HUES64 (cell line): ENCODE measurements at regions not wholly inside any gene's neighbourhood (a gene's known extent, or its start where the extent isn't known, plus 50 kb on each side); places are given as distances from the start of the nearest gene placed in this dataset.

Source experiments
- H3K27ac ChIP-seq: 2 replicates; pipeline ENCODE4 v1.7.0; 2013; ENCODE audit warnings: low read depth, low read length, inconsistent platforms
- H3K27me3 ChIP-seq: 2 replicates; pipeline ENCODE4 v1.6.1; 2013; ENCODE audit warnings: mild to moderate bottlenecking, low read length; ENCODE audit not compliant: insufficient read depth
- H3K36me3 ChIP-seq: 2 replicates; pipeline ENCODE4 v1.6.1; 2013; ENCODE audit warnings: mild to moderate bottlenecking, low read length; ENCODE audit not compliant: insufficient read depth
- H3K4me1 ChIP-seq: 2 replicates; pipeline ENCODE4 v1.6.1; 2013; ENCODE audit warnings: mild to moderate bottlenecking, low read length, moderate library complexity; ENCODE audit not compliant: insufficient read depth
- H3K4me3 ChIP-seq: 2 replicates; pipeline ENCODE4 v1.5.1; 2013; ENCODE audit warnings: mild to moderate bottlenecking, low read length, moderate library complexity
- H3K9ac ChIP-seq: 2 replicates; pipeline ENCODE4 v1.6.1; 2013; ENCODE audit warnings: mild to moderate bottlenecking, low read depth, low read length
- H3K9me3 ChIP-seq: 2 replicates; pipeline ENCODE4 v1.6.1; 2013; ENCODE audit warnings: low read depth, low read length; ENCODE audit not compliant: insufficient read depth
- WGBS: fragments of 150-250, 120-280 bp; methylation state at CpG from one replicate; pipeline ENCODE4 v1.1.7; 2013; ENCODE audit warnings: missing lambda C conversion rate; 5-methylcytosine and 5-hydroxymethylcytosine counted together

DNA sequence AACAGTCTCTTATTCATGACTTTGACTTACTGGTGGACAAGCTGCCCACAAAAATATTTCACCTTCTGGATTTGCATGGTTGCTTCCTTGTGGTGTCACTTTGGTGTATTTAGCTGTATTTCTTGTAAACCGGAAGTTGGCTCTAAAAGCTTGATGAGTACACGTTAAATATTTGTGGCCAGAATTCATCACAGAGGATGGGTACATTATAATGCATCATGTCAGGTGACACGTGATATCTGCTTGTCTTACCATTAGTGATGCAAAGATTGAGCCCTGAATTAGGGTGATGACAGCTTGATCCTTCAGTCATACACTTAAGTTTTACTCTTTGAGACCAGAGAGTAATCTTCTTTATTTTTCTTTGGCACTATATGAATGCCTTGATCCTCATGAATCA lies 188.3 kb upstream of the RPS6KA3 start:
- no peaks in the 10 kb centered on the region for H3K27me3 ChIP-seq
- H3K36me3 ChIP-seq, result no peaks in the 10 kb centered on the region
- no peak overlapping the region for H3K4me3 ChIP-seq
- no peak overlapping the region for H3K27ac ChIP-seq
- H3K4me1 ChIP-seq, result no peaks in the 10 kb centered on the region
- H3K9ac ChIP-seq, result no peak overlapping the region
- H3K9me3 ChIP-seq, result no peaks in the 10 kb centered on the region
- 86% methylated on average over 3 of the region's 3 CpGs for WGBS

DNA sequence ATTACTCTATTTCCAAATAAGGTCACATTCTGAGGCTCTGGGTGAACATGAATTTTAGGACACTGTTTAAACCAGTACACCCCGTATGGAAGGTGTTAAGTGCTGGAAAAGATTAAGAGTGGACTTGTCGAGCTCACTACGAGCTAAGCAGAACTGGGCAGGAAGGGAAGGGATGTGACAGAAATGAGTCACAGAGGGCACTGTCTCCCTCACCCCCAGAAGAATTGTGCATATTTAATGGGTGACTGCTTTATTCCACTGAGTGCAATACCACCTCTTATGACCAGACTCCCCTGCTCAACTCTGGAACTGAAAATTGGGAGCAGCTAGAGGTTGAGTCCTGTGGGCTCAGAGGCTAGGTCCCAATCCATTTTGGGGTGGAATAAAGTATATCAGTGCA lies 187.4 kb upstream of the RPS6KA3 start:
- Histone ChIP-seq H3K4me3 (no peak overlapping the region), H3K9ac (no peak overlapping the region), H3K27ac (no peak overlapping the region), H3K4me1 (no peaks in the 10 kb centered on the region), H3K9me3 (no peaks in the 10 kb centered on the region), H3K36me3 (no peaks in the 10 kb centered on the region), H3K27me3 (no peaks in the 10 kb centered on the region)
- WGBS, result 95% methylated on average over 3 of the region's 3 CpGs

DNA sequence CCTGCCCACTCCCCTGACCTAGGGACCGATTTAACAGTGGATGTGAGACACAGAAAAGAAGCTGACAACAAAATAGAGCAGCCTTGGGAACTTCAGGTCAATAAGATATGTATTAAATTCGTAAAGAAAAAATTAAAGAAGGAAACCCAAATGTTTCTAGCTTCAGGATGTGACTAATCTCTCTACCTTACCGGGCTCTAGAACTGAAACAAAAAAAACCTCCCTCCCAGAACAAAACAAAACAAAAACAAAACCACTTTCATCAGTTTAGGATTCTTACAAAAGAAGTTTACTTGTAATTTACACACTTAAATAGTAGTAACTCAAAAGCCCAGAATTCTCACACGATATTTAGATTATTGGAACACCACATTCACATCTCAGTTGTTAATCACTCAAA lies 185.8 kb upstream of the RPS6KA3 start:
- no peak overlapping the region for H3K4me3 ChIP-seq
- H3K9ac ChIP-seq, result no peak overlapping the region
- H3K27ac ChIP-seq, result no peak overlapping the region
- no peaks in the 10 kb centered on the region for H3K36me3 ChIP-seq
- no peaks in the 10 kb centered on the region for H3K27me3 ChIP-seq
- H3K4me1 ChIP-seq, result no peaks in the 10 kb centered on the region
- WGBS, result 97% methylated on average over 3 of the region's 4 CpGs
- no peaks in the 10 kb centered on the region for H3K9me3 ChIP-seq

DNA sequence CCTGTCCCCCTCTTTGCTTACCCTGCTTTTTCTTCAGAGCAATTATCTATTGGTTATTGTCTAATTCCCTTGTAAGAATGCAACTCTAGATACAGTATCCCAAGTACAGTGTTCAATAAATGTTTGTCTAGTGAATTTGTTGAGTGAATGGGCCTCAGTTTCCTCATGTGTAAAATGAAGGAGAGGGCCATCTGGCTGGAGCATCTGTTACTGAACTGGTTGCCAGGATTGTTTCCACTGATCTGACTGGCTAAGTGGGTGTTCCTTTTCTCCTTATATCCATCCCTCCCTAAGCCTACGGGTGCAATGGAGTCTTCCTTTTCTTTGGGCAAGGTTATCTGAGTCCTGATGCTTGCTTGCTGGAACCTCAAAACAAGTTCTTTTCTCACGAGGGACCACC lies 185.2 kb upstream of the RPS6KA3 start:
- 92% methylated on average over 1 of the region's 2 CpGs for WGBS
- Histone ChIP-seq H3K36me3 (no peaks in the 10 kb centered on the region), H3K27me3 (no peaks in the 10 kb centered on the region), H3K27ac (no peak overlapping the region), H3K9ac (no peak overlapping the region), H3K4me3 (no peak overlapping the region), H3K9me3 (no peaks in the 10 kb centered on the region), H3K4me1 (no peaks in the 10 kb centered on the region)

DNA sequence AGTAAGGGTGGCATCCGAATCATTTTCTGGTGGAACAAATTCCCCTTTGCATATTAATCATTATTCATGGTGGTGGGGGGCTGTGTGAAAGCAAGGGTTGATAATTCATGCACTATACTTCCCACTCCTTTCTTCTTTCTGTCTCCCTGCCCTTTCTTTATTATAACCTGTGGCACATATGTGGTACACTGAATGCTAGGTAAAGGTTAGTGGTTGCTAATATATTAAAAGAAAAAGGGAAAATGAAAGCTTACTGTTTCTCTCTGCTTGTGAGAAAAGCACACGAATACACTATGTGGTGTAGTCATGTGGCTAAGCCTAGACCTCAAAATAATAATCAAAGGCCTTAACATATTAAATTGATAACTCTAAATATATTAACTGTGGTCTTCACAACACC lies 178.4 kb upstream of the RPS6KA3 start:
- H3K9me3 ChIP-seq, result no peaks in the 10 kb centered on the region
- H3K27ac ChIP-seq, result no peak overlapping the region
- no peak overlapping the region for H3K4me3 ChIP-seq
- H3K36me3 ChIP-seq, result no peaks in the 10 kb centered on the region
- H3K27me3 ChIP-seq, result no peaks in the 10 kb centered on the region
- H3K9ac ChIP-seq, result no peak overlapping the region
- no CpG with 5 or more reads among the region's 2 CpGs for WGBS
- no peaks in the 10 kb centered on the region for H3K4me1 ChIP-seq

DNA sequence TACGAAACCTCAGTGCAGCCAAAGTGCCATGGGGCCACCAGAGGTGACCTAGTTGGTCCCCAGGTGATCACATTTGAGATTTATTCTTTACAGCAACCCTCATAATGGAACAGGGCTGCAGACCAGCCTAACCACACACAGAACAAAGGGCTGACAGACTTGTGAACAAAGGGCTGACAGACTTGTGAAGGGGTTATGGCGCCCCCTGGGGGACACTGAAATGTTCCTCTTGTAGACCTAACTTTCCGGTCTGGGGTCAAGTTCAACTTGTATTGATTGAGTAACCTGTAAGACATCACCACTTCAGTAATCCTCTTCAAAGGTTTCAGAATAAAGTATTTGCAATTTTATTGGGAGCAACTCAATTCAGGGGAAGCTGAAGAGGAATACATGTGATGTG lies 175.9 kb upstream of the RPS6KA3 start:
- Histone ChIP-seq H3K27me3 (no peaks in the 10 kb centered on the region), H3K4me1 (no peaks in the 10 kb centered on the region), H3K9me3 (no peaks in the 10 kb centered on the region), H3K36me3 (no peaks in the 10 kb centered on the region), H3K27ac (no peak overlapping the region), H3K9ac (no peak overlapping the region), H3K4me3 (no peak overlapping the region)
- WGBS, result 42% methylated on average over 2 of the region's 3 CpGs

DNA sequence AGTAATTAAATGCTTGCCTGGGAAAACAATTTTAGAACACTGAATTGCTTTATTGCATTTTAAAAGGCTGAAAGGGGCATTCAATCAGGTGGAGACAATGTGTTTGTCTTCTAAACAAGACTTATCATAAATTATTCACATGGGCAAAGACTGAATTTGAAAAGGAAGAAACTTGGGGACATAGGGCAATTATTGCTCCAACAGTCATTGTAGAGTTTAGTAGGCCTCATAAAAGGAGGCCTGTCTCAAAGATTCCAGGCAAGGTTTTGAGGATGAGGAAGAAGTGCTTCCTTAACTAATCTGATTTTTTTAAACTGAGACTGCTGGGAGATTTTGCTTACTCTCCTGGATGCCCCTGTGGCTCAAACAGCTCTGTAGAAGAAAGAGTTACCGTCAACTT lies 174.4 kb upstream of the RPS6KA3 start:
- H3K4me3 ChIP-seq, result no peak overlapping the region
- WGBS, result no CpG with 5 or more reads among the region's 1 CpG
- no peaks in the 10 kb centered on the region for H3K27me3 ChIP-seq
- H3K4me1 ChIP-seq, result no peaks in the 10 kb centered on the region
- no peak overlapping the region for H3K27ac ChIP-seq
- no peak overlapping the region for H3K9ac ChIP-seq
- H3K9me3 ChIP-seq, result no peaks in the 10 kb centered on the region
- no peaks in the 10 kb centered on the region for H3K36me3 ChIP-seq

DNA sequence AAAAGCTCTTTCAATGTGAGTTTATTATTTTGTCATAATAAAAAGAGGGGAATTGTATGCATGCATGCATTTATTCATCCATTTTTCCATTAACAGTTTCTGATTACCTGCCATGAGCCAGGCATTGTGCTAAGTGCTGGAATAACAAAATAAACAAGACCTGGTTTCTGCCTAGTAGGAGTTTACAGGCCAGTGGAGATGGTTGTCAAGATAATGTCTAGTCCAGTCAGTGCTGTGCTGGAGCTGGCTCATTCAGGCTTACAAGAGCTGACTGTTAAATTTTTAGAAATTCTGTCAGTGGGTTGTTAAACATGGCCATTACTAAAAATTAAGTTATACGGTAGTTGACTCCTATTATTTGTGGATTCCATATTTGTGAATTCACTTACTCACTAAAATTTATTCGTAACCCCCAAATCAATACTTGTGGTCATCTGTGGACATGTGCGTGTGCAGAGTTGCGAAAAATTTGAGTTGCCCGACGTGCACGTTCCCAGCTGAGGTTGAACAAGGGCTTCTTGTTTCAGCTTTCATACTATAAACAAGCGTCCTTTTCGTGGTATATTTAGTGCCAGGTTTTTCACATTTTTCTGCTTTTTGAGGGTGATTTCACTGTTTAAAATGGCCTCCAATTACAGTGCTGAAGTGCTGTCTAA lies 172.3 kb upstream of the RPS6KA3 start:
- Histone ChIP-seq H3K4me3 (no peak overlapping the region), H3K9me3 (no peaks in the 10 kb centered on the region), H3K4me1 (no peaks in the 10 kb centered on the region), H3K9ac (no peak overlapping the region), H3K36me3 (no peaks in the 10 kb centered on the region), H3K27ac (no peak overlapping the region), H3K27me3 (no peaks in the 10 kb centered on the region)
- WGBS, result 98% methylated on average over 8 of the region's 9 CpGs

DNA sequence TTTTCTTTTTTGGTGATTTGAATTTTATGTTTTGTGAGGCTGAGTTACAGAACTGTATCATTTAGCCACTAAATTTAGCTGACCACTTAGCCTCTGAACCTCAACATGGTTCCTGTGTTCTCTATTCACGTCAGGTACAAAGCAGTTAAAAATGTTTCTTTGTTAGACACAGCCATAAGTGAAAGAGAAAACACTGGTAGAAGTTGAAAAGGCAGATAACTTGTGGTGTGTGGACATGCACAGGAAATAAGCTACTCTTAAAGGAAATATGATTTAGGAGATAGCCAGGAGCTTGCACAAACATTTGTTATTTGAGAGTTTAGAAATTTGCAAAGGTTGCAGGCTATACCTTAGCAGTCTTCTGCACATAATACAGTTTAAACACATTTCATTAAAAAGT lies 171.0 kb upstream of the RPS6KA3 start:
- no peaks in the 10 kb centered on the region for H3K9me3 ChIP-seq
- no peaks in the 10 kb centered on the region for H3K4me1 ChIP-seq
- 100% methylated on average over 1 of the region's 1 CpG for WGBS
- no peak overlapping the region for H3K4me3 ChIP-seq
- no peaks in the 10 kb centered on the region for H3K36me3 ChIP-seq
- no peaks in the 10 kb centered on the region for H3K27me3 ChIP-seq
- no peak overlapping the region for H3K9ac ChIP-seq
- no peak overlapping the region for H3K27ac ChIP-seq

DNA sequence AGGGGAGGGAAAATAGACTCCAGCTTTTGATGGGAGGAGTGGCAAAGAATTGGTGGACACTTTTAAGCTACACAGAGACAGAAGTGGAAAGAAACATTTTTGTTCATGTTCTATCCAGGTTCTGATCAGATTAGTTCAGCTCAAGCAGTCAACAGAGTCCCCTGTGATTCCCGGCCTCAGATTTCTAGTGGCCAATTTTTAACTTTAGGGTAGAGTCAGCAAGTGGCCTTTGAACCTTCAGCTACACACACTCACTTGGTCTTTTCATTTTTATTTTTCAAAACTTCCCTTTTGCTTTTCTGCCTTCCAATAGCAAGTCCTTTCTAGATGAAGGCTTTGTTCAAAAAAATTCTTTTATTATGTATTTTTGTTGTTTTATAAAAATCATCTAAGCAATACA lies 169.2 kb upstream of the RPS6KA3 start:
- H3K4me1 ChIP-seq, result no peaks in the 10 kb centered on the region

DNA sequence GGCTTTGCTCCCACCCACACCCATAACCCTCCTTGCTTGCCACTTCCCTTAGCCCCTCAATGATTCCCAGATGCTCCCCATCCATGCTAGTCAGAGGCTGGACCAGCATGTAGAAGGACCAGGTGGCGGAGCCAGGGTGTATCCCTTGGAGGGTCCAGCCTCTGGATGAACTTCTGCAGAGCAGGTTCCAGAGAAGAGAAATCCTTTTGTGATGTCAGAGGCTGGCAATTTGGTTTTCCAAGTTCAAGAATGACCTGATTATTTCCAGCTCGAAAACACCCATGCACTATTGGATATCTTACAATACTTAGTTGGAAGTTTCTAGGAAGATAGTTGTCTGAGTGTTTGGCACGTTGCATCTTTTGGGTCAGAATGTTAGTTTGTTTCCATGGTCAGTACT lies 168.3 kb upstream of the RPS6KA3 start:
- no peak overlapping the region for H3K27ac ChIP-seq
- H3K9me3 ChIP-seq, result no peaks in the 10 kb centered on the region
- H3K9ac ChIP-seq, result no peak overlapping the region
- H3K4me1 ChIP-seq, result no peaks in the 10 kb centered on the region
- H3K27me3 ChIP-seq, result no peaks in the 10 kb centered on the region
- WGBS, result 93% methylated on average over 2 of the region's 3 CpGs
- H3K36me3 ChIP-seq, result no peaks in the 10 kb centered on the region
- H3K4me3 ChIP-seq, result no peak overlapping the region

More for the DNA sequence above, 169.2 kb upstream of the RPS6KA3 start:
- H3K36me3 ChIP-seq, result no peaks in the 10 kb centered on the region
- H3K27me3 ChIP-seq, result no peaks in the 10 kb centered on the region
- H3K4me3 ChIP-seq, result no peak overlapping the region
- WGBS, result 92% methylated on average over 1 of the region's 1 CpG
- H3K9ac ChIP-seq, result no peak overlapping the region
- no peaks in the 10 kb centered on the region for H3K9me3 ChIP-seq
- no peak overlapping the region for H3K27ac ChIP-seq

DNA sequence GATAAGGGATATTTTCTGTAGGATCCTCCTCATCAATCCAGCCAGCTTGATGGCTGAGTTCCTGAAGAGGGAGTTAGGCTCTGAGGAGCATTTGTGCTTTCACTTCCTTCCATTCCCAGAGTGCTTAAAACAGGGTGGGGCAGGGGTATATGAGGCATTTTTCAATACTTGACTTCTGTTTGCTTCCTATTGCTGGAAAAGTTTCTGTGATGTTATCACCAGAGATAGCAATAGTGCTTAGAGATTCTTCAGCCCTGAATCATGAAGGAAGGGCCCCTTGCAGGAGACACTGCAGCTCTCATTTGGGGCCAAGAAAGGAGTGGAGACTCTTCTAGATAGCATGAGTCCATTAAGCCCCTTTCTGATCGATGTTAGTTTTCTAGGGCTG lies 166.7 kb upstream of the RPS6KA3 start:
- H3K27ac ChIP-seq, result no peak overlapping the region
- no peaks in the 10 kb centered on the region for H3K4me1 ChIP-seq
- no peak overlapping the region for H3K9ac ChIP-seq
- no peak overlapping the region for H3K4me3 ChIP-seq
- no peaks in the 10 kb centered on the region for H3K9me3 ChIP-seq
- 93% methylated on average over 1 of the region's 1 CpG for WGBS
- H3K36me3 ChIP-seq, result no peaks in the 10 kb centered on the region
- no peaks in the 10 kb centered on the region for H3K27me3 ChIP-seq
